Panc1 (cell line): ENCODE measurements at regions not wholly inside any gene's neighbourhood (a gene's known extent, or its start where the extent isn't known, plus 50 kb on each side); places are given as distances from the start of the nearest gene placed in this dataset.

Experiments used
- POLR2AphosphoS5 ChIP-seq: IDR thresholded peaks from 2 replicates; pipeline ENCODE4 v1.6.1; 2012; ENCODE audit warnings: mild to moderate bottlenecking, low read depth, low read length, moderate library complexity
- TCF7L2 ChIP-seq: IDR thresholded peaks from 2 replicates; pipeline ENCODE4 v1.6.1; 2011; ENCODE audit warnings: mild to moderate bottlenecking, low read depth, low read length, inconsistent platforms
- TF ChIP-seq, protein P1 (sequence below): fragments of 450-650 bp; IDR thresholded peaks from 2 replicates; pipeline ENCODE4 v1.5.1; 2017; ENCODE audit warnings: mild to moderate bottlenecking
- TF ChIP-seq, protein P2 (sequence below), 2 experiments: IDR thresholded peaks; 2 replicates each; pipeline ENCODE4 v1.6.1; 2011 to 2012; ENCODE audit warnings: low read depth in 2 of 2, control low read depth in 1 of 2, low read length in 1 of 2, mild to moderate bottlenecking in 1 of 2, moderate library complexity in 1 of 2; ENCODE audit not compliant: insufficient read depth in 1 of 2

DNA sequence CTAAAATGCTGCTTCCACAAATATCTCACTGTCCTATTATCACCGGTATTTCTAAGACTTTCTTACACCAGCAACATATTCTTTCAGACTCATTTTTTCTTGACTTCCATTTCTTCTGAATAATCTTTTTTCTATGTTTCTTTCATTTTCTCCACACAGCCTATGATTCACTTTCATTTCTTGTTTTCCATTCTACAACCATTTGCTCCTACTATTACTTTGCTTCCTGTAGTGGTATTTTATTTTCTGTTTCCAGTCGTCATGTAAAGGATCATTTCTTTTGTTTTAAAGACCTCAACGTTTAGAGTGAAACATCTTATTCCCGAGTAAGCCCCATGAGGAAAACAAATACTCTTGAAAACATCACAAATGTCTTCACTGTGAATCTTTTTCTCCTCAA is 182.2 kb upstream of the MDGA2 start:
- TF ChIP-seq, protein P1, sequence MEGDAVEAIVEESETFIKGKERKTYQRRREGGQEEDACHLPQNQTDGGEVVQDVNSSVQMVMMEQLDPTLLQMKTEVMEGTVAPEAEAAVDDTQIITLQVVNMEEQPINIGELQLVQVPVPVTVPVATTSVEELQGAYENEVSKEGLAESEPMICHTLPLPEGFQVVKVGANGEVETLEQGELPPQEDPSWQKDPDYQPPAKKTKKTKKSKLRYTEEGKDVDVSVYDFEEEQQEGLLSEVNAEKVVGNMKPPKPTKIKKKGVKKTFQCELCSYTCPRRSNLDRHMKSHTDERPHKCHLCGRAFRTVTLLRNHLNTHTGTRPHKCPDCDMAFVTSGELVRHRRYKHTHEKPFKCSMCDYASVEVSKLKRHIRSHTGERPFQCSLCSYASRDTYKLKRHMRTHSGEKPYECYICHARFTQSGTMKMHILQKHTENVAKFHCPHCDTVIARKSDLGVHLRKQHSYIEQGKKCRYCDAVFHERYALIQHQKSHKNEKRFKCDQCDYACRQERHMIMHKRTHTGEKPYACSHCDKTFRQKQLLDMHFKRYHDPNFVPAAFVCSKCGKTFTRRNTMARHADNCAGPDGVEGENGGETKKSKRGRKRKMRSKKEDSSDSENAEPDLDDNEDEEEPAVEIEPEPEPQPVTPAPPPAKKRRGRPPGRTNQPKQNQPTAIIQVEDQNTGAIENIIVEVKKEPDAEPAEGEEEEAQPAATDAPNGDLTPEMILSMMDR, result no peak
- TF ChIP-seq TCF7L2, result no peak
- TF ChIP-seq, protein P2, sequence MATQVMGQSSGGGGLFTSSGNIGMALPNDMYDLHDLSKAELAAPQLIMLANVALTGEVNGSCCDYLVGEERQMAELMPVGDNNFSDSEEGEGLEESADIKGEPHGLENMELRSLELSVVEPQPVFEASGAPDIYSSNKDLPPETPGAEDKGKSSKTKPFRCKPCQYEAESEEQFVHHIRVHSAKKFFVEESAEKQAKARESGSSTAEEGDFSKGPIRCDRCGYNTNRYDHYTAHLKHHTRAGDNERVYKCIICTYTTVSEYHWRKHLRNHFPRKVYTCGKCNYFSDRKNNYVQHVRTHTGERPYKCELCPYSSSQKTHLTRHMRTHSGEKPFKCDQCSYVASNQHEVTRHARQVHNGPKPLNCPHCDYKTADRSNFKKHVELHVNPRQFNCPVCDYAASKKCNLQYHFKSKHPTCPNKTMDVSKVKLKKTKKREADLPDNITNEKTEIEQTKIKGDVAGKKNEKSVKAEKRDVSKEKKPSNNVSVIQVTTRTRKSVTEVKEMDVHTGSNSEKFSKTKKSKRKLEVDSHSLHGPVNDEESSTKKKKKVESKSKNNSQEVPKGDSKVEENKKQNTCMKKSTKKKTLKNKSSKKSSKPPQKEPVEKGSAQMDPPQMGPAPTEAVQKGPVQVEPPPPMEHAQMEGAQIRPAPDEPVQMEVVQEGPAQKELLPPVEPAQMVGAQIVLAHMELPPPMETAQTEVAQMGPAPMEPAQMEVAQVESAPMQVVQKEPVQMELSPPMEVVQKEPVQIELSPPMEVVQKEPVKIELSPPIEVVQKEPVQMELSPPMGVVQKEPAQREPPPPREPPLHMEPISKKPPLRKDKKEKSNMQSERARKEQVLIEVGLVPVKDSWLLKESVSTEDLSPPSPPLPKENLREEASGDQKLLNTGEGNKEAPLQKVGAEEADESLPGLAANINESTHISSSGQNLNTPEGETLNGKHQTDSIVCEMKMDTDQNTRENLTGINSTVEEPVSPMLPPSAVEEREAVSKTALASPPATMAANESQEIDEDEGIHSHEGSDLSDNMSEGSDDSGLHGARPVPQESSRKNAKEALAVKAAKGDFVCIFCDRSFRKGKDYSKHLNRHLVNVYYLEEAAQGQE (IDR thresholded peaks at IDR 0.05; ENCODE audit: insufficient read depth in 1 of 2, low read depth in 2 of 2, low read length in 1 of 2), result no peak
- TF ChIP-seq POLR2AphosphoS5, result no peak
